ENCODE measurements at regions not wholly inside any gene's neighbourhood (a gene's known extent, or its start where the extent isn't known, plus 50 kb on each side); places are given as distances from the start of the nearest gene placed in this dataset.
"Not testable (repeated sequence)": the region's sequence is repeated elsewhere in the genome, so short reads cannot be mapped to it uniquely, and the experiment has no call there.

- no peaks in the 10 kb centered on the region for H3K4me1 Mint-ChIP-seq (ENCODE audit: unreplicated experiment)
- no peaks in the 10 kb centered on the region for H3K36me3 Mint-ChIP-seq
- no peak for DNase-seq (ENCODE audit: extremely low spot score, unreplicated experiment)
- no peaks in the 10 kb centered on the region for H3K27me3 Mint-ChIP-seq
- H3K9me3 Mint-ChIP-seq, result peaks cover 15% of the 10 kb centered on the region
- no peak overlapping the region for H3K4me3 Mint-ChIP-seq
- no peak overlapping the region for H3K27ac Mint-ChIP-seq
- TF ChIP-seq, protein P1, sequence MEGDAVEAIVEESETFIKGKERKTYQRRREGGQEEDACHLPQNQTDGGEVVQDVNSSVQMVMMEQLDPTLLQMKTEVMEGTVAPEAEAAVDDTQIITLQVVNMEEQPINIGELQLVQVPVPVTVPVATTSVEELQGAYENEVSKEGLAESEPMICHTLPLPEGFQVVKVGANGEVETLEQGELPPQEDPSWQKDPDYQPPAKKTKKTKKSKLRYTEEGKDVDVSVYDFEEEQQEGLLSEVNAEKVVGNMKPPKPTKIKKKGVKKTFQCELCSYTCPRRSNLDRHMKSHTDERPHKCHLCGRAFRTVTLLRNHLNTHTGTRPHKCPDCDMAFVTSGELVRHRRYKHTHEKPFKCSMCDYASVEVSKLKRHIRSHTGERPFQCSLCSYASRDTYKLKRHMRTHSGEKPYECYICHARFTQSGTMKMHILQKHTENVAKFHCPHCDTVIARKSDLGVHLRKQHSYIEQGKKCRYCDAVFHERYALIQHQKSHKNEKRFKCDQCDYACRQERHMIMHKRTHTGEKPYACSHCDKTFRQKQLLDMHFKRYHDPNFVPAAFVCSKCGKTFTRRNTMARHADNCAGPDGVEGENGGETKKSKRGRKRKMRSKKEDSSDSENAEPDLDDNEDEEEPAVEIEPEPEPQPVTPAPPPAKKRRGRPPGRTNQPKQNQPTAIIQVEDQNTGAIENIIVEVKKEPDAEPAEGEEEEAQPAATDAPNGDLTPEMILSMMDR (conservative IDR thresholded peaks at IDR 0.05), result no peak
These were observed 366.9 kb upstream of the NUPR2 start for GRCh38 chr7:56483153-56483552.

DNA sequence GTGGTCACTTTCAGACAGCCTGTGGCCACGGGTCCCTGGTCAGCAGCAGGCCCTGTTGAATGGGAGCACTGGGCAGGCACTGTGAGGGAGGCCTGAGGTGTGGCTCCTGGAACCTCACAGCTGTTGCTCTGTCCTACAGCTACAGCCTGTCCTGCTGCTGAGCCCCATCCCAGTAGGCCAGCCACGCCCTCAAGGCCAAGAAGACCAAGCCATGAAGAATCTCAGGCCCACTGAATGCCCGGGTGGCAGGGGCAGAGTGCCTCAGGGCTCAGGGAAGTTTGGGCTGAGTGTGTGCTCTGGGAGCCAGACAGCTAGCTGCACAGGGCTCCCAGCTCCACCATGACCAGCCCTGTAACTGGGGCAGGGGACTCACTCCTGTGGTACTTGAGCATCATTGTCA lies 363.5 kb upstream of the NUPR2 start:
- DNase-seq (ENCODE audit: extremely low spot score, unreplicated experiment), result no peak
- Mint-ChIP-seq H3K27ac (no peak overlapping the region), H3K36me3 (peaks cover 3% of the 10 kb centered on the region), H3K4me1 (ENCODE audit: unreplicated experiment) (no peaks in the 10 kb centered on the region), H3K4me3 (no peak overlapping the region), H3K27me3 (no peaks in the 10 kb centered on the region), H3K9me3 (peaks cover 19% of the 10 kb centered on the region)
- TF ChIP-seq, protein P1 (conservative IDR thresholded peaks at IDR 0.05), result no peak

GRCh38 chr7:56479136-56479535 lies 362.9 kb upstream of the NUPR2 start:
- H3K27ac Mint-ChIP-seq, result no peak overlapping the region

GRCh38 chr7:56474271-56474670 lies 358.1 kb upstream of the NUPR2 start:
- no peak overlapping the region for H3K4me3 Mint-ChIP-seq
- DNase-seq (ENCODE audit: extremely low spot score, unreplicated experiment), result no peak
- H3K27me3 Mint-ChIP-seq, result no peaks in the 10 kb centered on the region
- H3K27ac Mint-ChIP-seq, result no peak overlapping the region
- no peaks in the 10 kb centered on the region for H3K4me1 Mint-ChIP-seq (ENCODE audit: unreplicated experiment)
- H3K9me3 Mint-ChIP-seq, result peaks cover 5% of the 10 kb centered on the region
- peaks cover 3% of the 10 kb centered on the region for H3K36me3 Mint-ChIP-seq
- TF ChIP-seq, protein P1 (conservative IDR thresholded peaks at IDR 0.05), result no peak

More at GRCh38 chr7:56479136-56479535, 362.9 kb upstream of the NUPR2 start:
- Mint-ChIP-seq H3K36me3 (peaks cover 3% of the 10 kb centered on the region), H3K4me1 (ENCODE audit: unreplicated experiment) (no peaks in the 10 kb centered on the region), H3K27me3 (no peaks in the 10 kb centered on the region), H3K9me3 (peaks cover 19% of the 10 kb centered on the region), H3K4me3 (no peak overlapping the region)
- TF ChIP-seq, protein P1 (conservative IDR thresholded peaks at IDR 0.05), result no peak
- DNase-seq (ENCODE audit: extremely low spot score, unreplicated experiment), result no peak

DNA sequence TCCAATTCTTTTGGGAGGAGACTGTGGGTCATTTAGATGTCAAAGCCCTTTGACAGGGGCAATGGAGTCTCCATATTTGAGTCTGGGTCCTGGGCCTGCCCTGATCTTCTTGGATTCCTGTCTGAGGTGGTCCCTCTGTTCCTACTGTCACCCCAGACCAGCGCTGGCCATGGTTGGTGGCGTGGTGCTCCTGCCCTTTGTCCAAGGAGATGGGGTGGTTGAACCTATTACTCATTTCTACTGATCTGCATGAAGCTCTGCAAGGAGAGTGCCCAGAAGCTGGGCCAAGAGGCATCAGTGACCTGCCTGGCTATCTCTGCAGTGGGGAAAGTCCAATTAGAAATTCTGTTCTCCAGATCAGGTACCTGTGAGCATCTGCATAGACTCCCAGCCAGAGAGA lies 355.6 kb upstream of the NUPR2 start:
- Mint-ChIP-seq H3K4me1 (ENCODE audit: unreplicated experiment) (no peaks in the 10 kb centered on the region), H3K4me3 (no peak overlapping the region), H3K27ac (no peak overlapping the region), H3K36me3 (no peaks in the 10 kb centered on the region), H3K27me3 (no peaks in the 10 kb centered on the region), H3K9me3 (peaks cover under 1% of the 10 kb centered on the region)
- TF ChIP-seq, protein P1 (conservative IDR thresholded peaks at IDR 0.05), result no peak
- no peak for DNase-seq (ENCODE audit: extremely low spot score, unreplicated experiment)

GRCh38 chr7:56466607-56467525 lies 350.6 kb upstream of the NUPR2 start:
- H3K36me3 Mint-ChIP-seq; H3K4me1 Mint-ChIP-seq (ENCODE audit: unreplicated experiment); H3K9me3 Mint-ChIP-seq; DNase-seq (ENCODE audit: extremely low spot score, unreplicated experiment); H3K27me3 Mint-ChIP-seq; H3K27ac Mint-ChIP-seq; H3K4me3 Mint-ChIP-seq: not testable (repeated sequence)

Data from type B pancreatic cell (in vitro differentiated cells).